Calu3 (cell line): ENCODE measurements at regions not wholly inside any gene's neighbourhood (a gene's known extent, or its start where the extent isn't known, plus 50 kb on each side); places are given as distances from the start of the nearest gene placed in this dataset.

Experiments used
- BruUV-seq: library from RNA; stranded (reverse); fragments of 400-500 nt; replicated peaks from 2 replicates; lab custom pipeline; 2021; lab: Mats Ljungman, UMichigan
- CTCF ChIA-PET: fragments of 300-600 bp; sonication (Branson Sonifier 250); formaldehyde crosslinking; loops from one replicate; lab custom pipeline; 2022; ENCODE audit warnings: antibody characterized with exemption; lab: Charles Lee
- DNase-seq: peaks from one replicate; pipeline ENCODE4 v3.0.0; 2022
- H3K27ac Mint-ChIP-seq: one replicate; pipeline ENCODE4 v1.8.0; 2022; ENCODE audit warnings: mixed read lengths; ENCODE audit not compliant: unreplicated experiment
- H3K27me3 Mint-ChIP-seq: one replicate; pipeline ENCODE4 v1.8.0; 2022; ENCODE audit warnings: mixed read lengths; ENCODE audit not compliant: unreplicated experiment
- H3K36me3 Mint-ChIP-seq: one replicate; pipeline ENCODE4 v1.8.0; 2022; ENCODE audit warnings: mild to moderate bottlenecking, moderate library complexity, mixed read lengths; ENCODE audit not compliant: insufficient read depth, unreplicated experiment
- H3K4me1 Mint-ChIP-seq: one replicate; pipeline ENCODE4 v1.8.0; 2022; ENCODE audit warnings: mild to moderate bottlenecking, low read depth, mixed read lengths; ENCODE audit not compliant: unreplicated experiment
- H3K4me3 Mint-ChIP-seq: one replicate; pipeline ENCODE4 v1.8.0; 2022; ENCODE audit warnings: mild to moderate bottlenecking, low read depth, moderate library complexity, mixed read lengths; ENCODE audit not compliant: unreplicated experiment
- H3K9me3 Mint-ChIP-seq: one replicate; pipeline ENCODE4 v1.8.0; 2022; ENCODE audit warnings: low read depth, mixed read lengths; ENCODE audit not compliant: unreplicated experiment
- CTCF ChIP-seq: fragments of 200-600 bp; IDR thresholded peaks from one replicate; pipeline ENCODE4 v1.8.0; 2022; ENCODE audit warnings: antibody characterized with exemption; ENCODE audit not compliant: unreplicated experiment
- intact Hi-C: fragments of 100-400 bp; cut with micrococcal nuclease; formaldehyde crosslinking; loops from one replicate; pipeline ENCODE4 v1.10.0; 2022; ENCODE audit not compliant: unreplicated experiment

DNA sequence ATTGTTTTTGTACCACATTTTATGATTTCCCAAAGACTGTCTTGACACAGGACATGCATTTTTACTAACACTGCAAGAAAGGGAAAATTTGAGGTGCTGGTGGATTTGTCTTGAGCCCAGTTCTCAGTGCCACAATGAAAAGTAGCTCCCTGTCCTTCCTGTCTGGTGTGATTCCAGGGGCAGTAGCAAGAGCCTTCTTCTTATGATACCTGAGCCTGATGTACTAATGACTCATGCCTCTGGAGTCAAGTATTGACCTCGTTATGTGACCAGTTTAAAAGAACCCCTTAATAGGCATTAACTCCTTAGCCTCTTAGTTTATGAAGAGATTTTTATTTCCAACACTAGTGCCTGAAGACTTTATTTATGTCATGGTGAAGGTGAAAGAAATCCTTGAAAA is 728.6 kb downstream of the SLC4A3 start:
- intact Hi-C loops = no loop called here
- CTCF ChIA-PET = interaction anchor here (0.6 to 1.2 kb wide), 2 partner anchors 10 to 198 kb away, joined by 3 to 4 read pairs; no protein-coding TSS in a partner anchor
- no peaks in the 10 kb centered on the region for H3K27me3 Mint-ChIP-seq
- no peak overlapping the region for H3K27ac Mint-ChIP-seq
- H3K9me3 Mint-ChIP-seq = no peaks in the 10 kb centered on the region
- no TSS peak for BruUV-seq
- TF ChIP-seq CTCF = no peak
- no peak overlapping the region for H3K4me3 Mint-ChIP-seq
- peak; percentile 12 for DNase-seq
- H3K4me1 Mint-ChIP-seq = peaks cover 27% of the 10 kb centered on the region
- H3K36me3 Mint-ChIP-seq = no peaks in the 10 kb centered on the region

DNA sequence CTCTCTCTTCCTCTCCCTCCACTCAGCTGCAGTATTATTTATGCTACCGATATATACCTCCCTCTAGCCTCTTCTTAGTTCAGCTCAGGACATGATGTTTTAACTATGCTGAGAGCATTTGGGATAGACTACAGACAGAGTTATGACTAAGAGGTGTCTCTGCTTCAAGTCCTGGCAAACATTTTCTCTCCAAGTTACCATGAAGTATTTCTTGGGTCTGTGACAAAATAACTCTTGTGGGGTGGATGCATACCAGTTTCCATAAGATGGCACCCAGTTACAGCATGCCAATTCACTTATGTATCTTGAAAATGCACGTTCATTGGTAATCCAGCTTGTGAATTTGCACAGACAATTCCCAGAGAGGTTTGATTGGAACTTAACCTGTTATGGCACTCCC is 737.6 kb downstream of the SLC4A3 start:
- no TSS peak for BruUV-seq
- Mint-ChIP-seq H3K36me3 (no peaks in the 10 kb centered on the region), H3K27ac (no peak overlapping the region), H3K4me3 (no peak overlapping the region), H3K27me3 (no peaks in the 10 kb centered on the region), H3K4me1 (no peaks in the 10 kb centered on the region), H3K9me3 (peaks cover 4% of the 10 kb centered on the region)
- TF ChIP-seq CTCF = no peak
- intact Hi-C loops = no loop called here
- no peak for DNase-seq
- CTCF ChIA-PET = interaction anchor here (1.4 kb wide), 1 partner anchor 10 kb away, joined by 4 read pairs; no protein-coding TSS in a partner anchor

GRCh38 chr2:220366765-220367164 is 739.3 kb downstream of the SLC4A3 start:
- TF ChIP-seq CTCF = no peak
- Mint-ChIP-seq H3K36me3 (no peaks in the 10 kb centered on the region), H3K4me1 (no peaks in the 10 kb centered on the region), H3K27ac (no peak overlapping the region), H3K9me3 (peaks cover 4% of the 10 kb centered on the region), H3K4me3 (no peak overlapping the region), H3K27me3 (no peaks in the 10 kb centered on the region)
- intact Hi-C loops = no loop called here
- no peak for DNase-seq
- CTCF ChIA-PET = interaction anchor here (0.5 kb wide), 1 partner anchor 348 kb away, joined by 5 read pairs; no protein-coding TSS in a partner anchor
- BruUV-seq = no TSS peak

GRCh38 chr2:220370764-220371163 is 743.3 kb downstream of the SLC4A3 start:
- no peak for TF ChIP-seq CTCF
- intact Hi-C loops = no loop called here
- peaks cover 4% of the 10 kb centered on the region for H3K9me3 Mint-ChIP-seq

More at GRCh38 chr2:220370764-220371163, 743.3 kb downstream of the SLC4A3 start:
- no peaks in the 10 kb centered on the region for H3K27me3 Mint-ChIP-seq
- H3K36me3 Mint-ChIP-seq = no peaks in the 10 kb centered on the region
- no peaks in the 10 kb centered on the region for H3K4me1 Mint-ChIP-seq
- no peak overlapping the region for H3K27ac Mint-ChIP-seq
- DNase-seq = no peak
- CTCF ChIA-PET = no interaction called here
- BruUV-seq = no TSS peak
- H3K4me3 Mint-ChIP-seq = no peak overlapping the region
